ENCODE measurements at regions not wholly inside any gene's neighbourhood (a gene's known extent, or its start where the extent isn't known, plus 50 kb on each side); places are given as distances from the start of the nearest gene placed in this dataset.

- intact Hi-C loops (cut with DNase I; ENCODE audit: low total_unique reads) = no loop called here
Measured at GRCh38 chr15:70523616-70524015, 239.7 kb downstream of the UACA start.

GRCh38 chr15:70523192-70523591 lies 240.2 kb downstream of the UACA start:
- intact Hi-C loops (cut with DNase I; ENCODE audit: low total_unique reads) = no loop called here
- no peak for DNase-seq
- no peak overlapping the region for H3K27ac ChIP-seq

More at GRCh38 chr15:70523616-70524015, 239.7 kb downstream of the UACA start:
- TF ChIP-seq POLR2A (IDR thresholded peaks at IDR 0.05) = no peak
- no peak for TF ChIP-seq CTCF (IDR thresholded peaks at IDR 0.05)
- Histone ChIP-seq H3K9me3 (no peaks in the 10 kb centered on the region), H3K27ac (no peak overlapping the region), H3K36me3 (ENCODE audit: low read depth, missing control alignments) (no peaks in the 10 kb centered on the region), H3K4me3 (no peak overlapping the region), H3K27me3 (no peaks in the 10 kb centered on the region), H3K4me1 (no peaks in the 10 kb centered on the region)
- WGBS, 2 donors = 88 to 91% methylated on average over 7 of the region's 7 CpGs
- no peak for DNase-seq

GRCh38 chr15:70522323-70522966 lies 240.9 kb downstream of the UACA start:
- no peak for TF ChIP-seq POLR2A (IDR thresholded peaks at IDR 0.05)
- TF ChIP-seq CTCF (IDR thresholded peaks at IDR 0.05) = no peak
- H3K4me3 ChIP-seq = no peak overlapping the region
- no peaks in the 10 kb centered on the region for H3K4me1 ChIP-seq
- 92 to 94% methylated on average over 4 to 5 of the region's 5 CpGs for WGBS, 2 donors
- H3K36me3 ChIP-seq (ENCODE audit: low read depth, missing control alignments) = no peaks in the 10 kb centered on the region
- no peak overlapping the region for H3K27ac ChIP-seq
- no peaks in the 10 kb centered on the region for H3K9me3 ChIP-seq
- DNase-seq = no peak
- intact Hi-C loops (cut with DNase I; ENCODE audit: low total_unique reads) = no loop called here
- H3K27me3 ChIP-seq = no peaks in the 10 kb centered on the region

More at GRCh38 chr15:70523192-70523591, 240.2 kb downstream of the UACA start:
- 91 to 95% methylated on average over 5 of the region's 5 CpGs for WGBS, 2 donors
- Histone ChIP-seq H3K36me3 (ENCODE audit: low read depth, missing control alignments) (no peaks in the 10 kb centered on the region), H3K27me3 (no peaks in the 10 kb centered on the region), H3K4me3 (no peak overlapping the region), H3K9me3 (no peaks in the 10 kb centered on the region), H3K4me1 (no peaks in the 10 kb centered on the region)
- TF ChIP-seq CTCF (IDR thresholded peaks at IDR 0.05) = no peak
- TF ChIP-seq POLR2A (IDR thresholded peaks at IDR 0.05) = no peak

DNA sequence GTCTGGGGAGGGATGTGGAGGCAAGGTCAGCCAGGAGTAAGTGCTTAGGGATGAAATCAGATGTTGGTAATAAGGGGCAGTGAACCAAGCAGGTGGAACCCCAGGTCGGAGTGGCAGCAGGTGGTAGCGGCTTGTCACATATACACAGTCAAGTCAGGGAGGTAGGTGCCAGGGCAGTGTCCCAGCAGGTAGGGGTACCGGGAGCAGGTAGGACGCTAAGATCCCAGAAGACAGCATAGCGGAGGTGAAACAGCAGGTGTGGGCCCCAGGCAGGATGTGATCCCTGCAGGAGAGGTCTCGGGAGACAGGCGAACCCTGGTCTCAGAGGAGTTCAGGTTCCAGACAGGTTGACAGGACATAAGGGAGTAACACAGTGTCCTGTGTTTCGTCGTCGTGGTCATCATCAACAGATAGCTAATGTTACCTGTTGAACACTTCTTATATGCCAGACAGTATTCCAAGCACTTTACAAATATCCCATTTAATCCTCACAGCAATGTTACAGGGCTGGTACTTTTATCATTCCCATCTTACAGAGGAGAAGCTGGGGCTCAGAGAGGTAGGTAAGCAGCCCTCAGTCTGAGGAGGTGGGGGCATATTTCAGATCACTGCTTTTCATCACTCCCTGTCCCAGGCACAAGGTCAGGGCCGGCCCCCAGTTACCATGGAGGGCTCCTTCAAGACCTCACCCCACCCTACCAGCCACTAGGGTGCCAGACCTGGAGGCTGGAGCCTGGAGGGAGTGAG lies 241.6 kb downstream of the UACA start:
- H3K27me3 ChIP-seq = no peaks in the 10 kb centered on the region
- WGBS, 2 donors = 87 to 96% methylated on average over 10 to 11 of the region's 11 CpGs

More for the DNA sequence above, 241.6 kb downstream of the UACA start:
- DNase-seq = no peak
- H3K4me3 ChIP-seq = no peak overlapping the region
- intact Hi-C loops (cut with DNase I; ENCODE audit: low total_unique reads) = no loop called here
- no peaks in the 10 kb centered on the region for H3K9me3 ChIP-seq
- no peak for TF ChIP-seq POLR2A (IDR thresholded peaks at IDR 0.05)
- TF ChIP-seq CTCF (IDR thresholded peaks at IDR 0.05) = no peak
- H3K4me1 ChIP-seq = no peaks in the 10 kb centered on the region
- H3K27ac ChIP-seq = no peak overlapping the region
- H3K36me3 ChIP-seq (ENCODE audit: low read depth, missing control alignments) = no peaks in the 10 kb centered on the region
